GM06990 (cell line): ENCODE measurements at regions not wholly inside any gene's neighbourhood (a gene's known extent, or its start where the extent isn't known, plus 50 kb on each side); places are given as distances from the start of the nearest gene placed in this dataset.

Experiments used
- DNase-seq: peaks from one replicate; pipeline ENCODE4 v3.0.0-alpha.2; 2011; ENCODE audit not compliant: insufficient read length; ENCODE audit errors: extremely low read depth
- H3K27me3 ChIP-seq: replicated peaks from 2 replicates; pipeline ENCODE4 v1.6.0; 2011; ENCODE audit warnings: low read length; ENCODE audit not compliant: control insufficient read depth, insufficient read depth
- H3K36me3 ChIP-seq: 2 replicates; pipeline ENCODE4 v1.5.1; 2011; ENCODE audit warnings: low read length; ENCODE audit not compliant: control insufficient read depth, insufficient read depth
- H3K4me3 ChIP-seq: replicated peaks from 2 replicates; pipeline ENCODE4 v1.5.1; 2011; ENCODE audit warnings: low read depth, mild to moderate bottlenecking, control low read depth, low read length
- CTCF ChIP-seq: IDR thresholded peaks from 2 replicates; pipeline ENCODE4 v1.5.1; 2011; ENCODE audit warnings: low read length, control low read depth, mild to moderate bottlenecking, inconsistent platforms; ENCODE audit not compliant: insufficient read depth, poor library complexity, severe bottlenecking

GRCh38 chr14:34122650-34123049, 171.8 kb upstream of the EGLN3 start:
- no peaks in the 10 kb centered on the region for H3K27me3 ChIP-seq
- TF ChIP-seq CTCF, result no peak
- no peak for DNase-seq
- no peaks in the 10 kb centered on the region for H3K36me3 ChIP-seq
- no peak overlapping the region for H3K4me3 ChIP-seq

- Histone ChIP-seq H3K27me3 (no peaks in the 10 kb centered on the region), H3K4me3 (no peak overlapping the region), H3K36me3 (no peaks in the 10 kb centered on the region)
- no peak for TF ChIP-seq CTCF
- DNase-seq, result no peak
Observed at GRCh38 chr14:34122081-34122480, 171.2 kb upstream of the EGLN3 start.

GRCh38 chr14:34120185-34120977, 169.5 kb upstream of the EGLN3 start:
- no peak for DNase-seq
- H3K27me3 ChIP-seq, result no peaks in the 10 kb centered on the region
- H3K36me3 ChIP-seq, result no peaks in the 10 kb centered on the region
- TF ChIP-seq CTCF, result no peak
- no peak overlapping the region for H3K4me3 ChIP-seq

- Histone ChIP-seq H3K36me3 (no peaks in the 10 kb centered on the region), H3K27me3 (no peaks in the 10 kb centered on the region), H3K4me3 (no peak overlapping the region)
- TF ChIP-seq CTCF, result no peak
- DNase-seq, result no peak
Observed at GRCh38 chr14:34119107-34119858, 168.4 kb upstream of the EGLN3 start.

GRCh38 chr14:34113991-34114390, 163.1 kb upstream of the EGLN3 start:
- no peak for TF ChIP-seq CTCF
- Histone ChIP-seq H3K27me3 (no peaks in the 10 kb centered on the region; the same call in 1 of the 2 replicates), H3K4me3 (no peak overlapping the region), H3K36me3 (no peaks in the 10 kb centered on the region)
- DNase-seq, result no peak
